Large intestine (tissue), 3 donors: ENCODE measurements at regions not wholly inside any gene's neighbourhood (a gene's known extent, or its start where the extent isn't known, plus 50 kb on each side); places are given as distances from the start of the nearest gene placed in this dataset.

Experiments used
- DNase-seq, 2 donors: peaks; one replicate each; pipeline versions ENCODE4 v3.0.0 to v3.0.0-alpha.2; 2013
- H3K27ac ChIP-seq: one replicate; pipeline ENCODE4 v1.5.1; 2013; ENCODE audit warnings: low read length
- H3K27me3 ChIP-seq: 2 replicates; pipeline ENCODE4 v1.6.1; 2013; ENCODE audit warnings: low read length; ENCODE audit not compliant: control insufficient read depth, insufficient read depth
- H3K36me3 ChIP-seq: 2 replicates; pipeline ENCODE4 v1.6.1; 2013; ENCODE audit warnings: low read length; ENCODE audit not compliant: control insufficient read depth, insufficient read depth
- H3K4me1 ChIP-seq: one replicate; pipeline ENCODE4 v1.6.1; 2013; ENCODE audit warnings: low read length; ENCODE audit not compliant: control insufficient read depth, insufficient read depth
- H3K4me3 ChIP-seq: one replicate; pipeline ENCODE4 v1.5.1; 2013; ENCODE audit warnings: low read length
- H3K9me3 ChIP-seq: one replicate; pipeline ENCODE4 v1.6.1; 2013; ENCODE audit warnings: mild to moderate bottlenecking, low read depth, low read length, moderate library complexity; ENCODE audit not compliant: control insufficient read depth
- WGBS: methylation state at CpG from one replicate; pipeline ENCODE4 v1.1.5; 2013; ENCODE audit warnings: low lambda C conversion rate; ENCODE audit not compliant: insufficient coverage; 5-methylcytosine and 5-hydroxymethylcytosine counted together

- H3K27me3 ChIP-seq = no peaks in the 10 kb centered on the region
- no CpG with 5 or more reads among the region's 5 CpGs for WGBS
- no peaks in the 10 kb centered on the region for H3K36me3 ChIP-seq
- no peak overlapping the region for H3K27ac ChIP-seq
- DNase-seq = no peak
- no peak overlapping the region for H3K4me3 ChIP-seq
- no peaks in the 10 kb centered on the region for H3K4me1 ChIP-seq
- H3K9me3 ChIP-seq = no peaks in the 10 kb centered on the region
These were observed 129.5 kb upstream of the LNX1 start for GRCh38 chr4:53720776-53721175.

DNA sequence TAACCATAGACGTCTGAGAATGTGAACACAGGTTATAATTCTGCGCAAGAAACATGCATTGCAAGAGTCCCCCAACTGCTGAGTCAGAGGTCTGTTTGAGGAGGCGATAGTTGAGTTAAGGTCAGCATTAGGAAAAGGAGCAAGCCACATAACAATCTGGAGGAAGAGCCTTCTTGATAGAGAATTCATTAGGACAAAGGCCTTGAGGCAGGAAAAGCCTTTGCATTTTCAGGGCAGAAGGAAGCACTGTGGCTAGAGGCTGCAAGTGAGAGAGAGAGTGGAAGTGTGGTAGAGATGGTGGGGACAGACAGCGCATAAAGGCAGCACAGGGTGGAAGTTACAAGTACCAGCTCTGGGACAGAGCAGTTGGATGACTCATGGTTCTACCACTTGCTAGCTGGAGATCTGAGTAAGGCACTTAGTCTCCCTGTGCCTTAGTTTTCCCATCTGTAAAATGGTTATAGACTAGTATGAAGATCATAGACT, 125.8 kb upstream of the LNX1 start:
- no peak for DNase-seq
- Histone ChIP-seq H3K27ac (no peak overlapping the region), H3K4me3 (no peak overlapping the region), H3K27me3 (no peaks in the 10 kb centered on the region), H3K4me1 (no peaks in the 10 kb centered on the region), H3K36me3 (no peaks in the 10 kb centered on the region), H3K9me3 (no peaks in the 10 kb centered on the region)
- 92% methylated on average over 2 of the region's 4 CpGs for WGBS

DNA sequence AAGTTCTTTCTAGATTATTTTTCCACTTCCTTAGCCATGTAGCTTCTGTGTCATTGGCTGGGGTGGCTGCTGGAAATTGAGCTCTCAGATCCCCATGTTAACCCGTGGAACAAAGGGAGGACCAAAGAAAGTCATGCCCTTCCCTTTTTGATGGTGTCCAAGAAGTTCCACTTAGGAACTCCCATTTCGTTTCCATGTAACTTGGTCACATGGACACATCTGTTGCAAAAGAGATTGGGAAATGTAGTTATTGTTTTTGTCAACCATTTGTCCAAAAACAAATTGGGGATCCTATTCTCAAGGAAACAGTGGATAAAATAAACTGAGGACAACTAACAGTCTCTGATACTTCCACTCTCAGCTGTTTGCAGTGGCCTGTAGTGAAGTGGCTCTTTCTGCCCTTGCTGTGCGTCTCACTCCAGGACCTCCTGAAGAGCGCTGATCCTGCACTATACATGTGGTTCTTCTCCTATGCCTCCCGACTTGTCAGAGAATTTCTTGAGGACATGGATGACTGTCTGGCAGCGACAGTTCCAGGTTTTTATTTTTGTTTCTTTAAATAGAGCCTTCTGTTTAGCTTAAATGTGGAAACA, 125.3 kb upstream of the LNX1 start:
- DNase-seq = no peak
- H3K27me3 ChIP-seq = no peaks in the 10 kb centered on the region
- H3K4me1 ChIP-seq = no peaks in the 10 kb centered on the region
- H3K4me3 ChIP-seq = no peak overlapping the region
- no peaks in the 10 kb centered on the region for H3K9me3 ChIP-seq
- no CpG with 5 or more reads among the region's 6 CpGs for WGBS
- H3K27ac ChIP-seq = no peak overlapping the region
- H3K36me3 ChIP-seq = no peaks in the 10 kb centered on the region

GRCh38 chr4:53716011-53716410, 124.7 kb upstream of the LNX1 start:
- Histone ChIP-seq H3K9me3 (no peaks in the 10 kb centered on the region), H3K27ac (no peak overlapping the region), H3K27me3 (no peaks in the 10 kb centered on the region), H3K4me3 (no peak overlapping the region), H3K4me1 (no peaks in the 10 kb centered on the region), H3K36me3 (no peaks in the 10 kb centered on the region)
- no peak for DNase-seq

- no peaks in the 10 kb centered on the region for H3K4me1 ChIP-seq
- DNase-seq = no peak
- H3K27me3 ChIP-seq = no peaks in the 10 kb centered on the region
- 91% methylated on average over 4 of the region's 6 CpGs for WGBS
- no peak overlapping the region for H3K4me3 ChIP-seq
- H3K27ac ChIP-seq = no peak overlapping the region
- H3K36me3 ChIP-seq = no peaks in the 10 kb centered on the region
- H3K9me3 ChIP-seq = no peaks in the 10 kb centered on the region
These were observed 123.2 kb upstream of the LNX1 start for GRCh38 chr4:53714236-53715140.

DNA sequence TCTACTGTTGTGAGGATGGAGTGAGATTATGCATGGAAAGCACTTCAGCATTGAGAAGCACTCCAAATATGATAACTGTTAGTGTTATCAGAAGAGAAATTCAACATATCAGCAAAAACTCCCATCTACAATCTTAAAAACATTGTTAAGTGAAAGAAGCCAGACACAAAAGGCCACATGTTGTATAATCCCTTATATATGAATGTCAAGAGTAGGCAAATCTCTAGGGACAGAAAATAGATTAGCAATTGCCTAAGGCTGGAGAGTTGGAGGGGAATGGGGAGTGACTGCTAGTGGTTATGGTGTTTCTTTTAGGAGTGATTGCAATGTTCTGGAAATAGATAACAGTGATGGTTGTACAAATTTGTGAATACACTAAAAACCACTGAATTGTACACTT, 122.5 kb upstream of the LNX1 start:
- Histone ChIP-seq H3K27ac (no peak overlapping the region), H3K4me1 (no peaks in the 10 kb centered on the region), H3K27me3 (no peaks in the 10 kb centered on the region), H3K9me3 (no peaks in the 10 kb centered on the region), H3K36me3 (no peaks in the 10 kb centered on the region), H3K4me3 (no peak overlapping the region)
- no peak for DNase-seq

DNA sequence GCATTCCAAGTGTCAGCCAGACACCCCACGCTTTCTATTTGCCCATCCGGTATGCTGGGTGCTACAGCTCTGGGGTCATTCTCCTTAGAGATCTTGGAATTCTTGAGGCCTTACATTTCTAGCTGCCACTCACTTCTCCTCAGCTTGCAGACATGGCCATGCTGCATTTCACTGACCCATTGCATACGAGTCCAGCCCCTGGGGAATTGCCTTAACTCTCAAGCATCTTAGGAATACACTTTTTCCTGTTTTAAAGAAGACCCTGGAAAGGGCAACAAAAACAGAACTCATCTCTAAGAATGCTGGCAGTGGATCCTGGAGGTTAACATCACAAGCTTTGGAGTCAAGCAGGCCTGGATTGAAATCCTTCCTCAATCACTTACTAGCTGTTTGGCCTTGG, 122.0 kb upstream of the LNX1 start:
- Histone ChIP-seq H3K4me3 (no peak overlapping the region), H3K36me3 (no peaks in the 10 kb centered on the region), H3K4me1 (no peaks in the 10 kb centered on the region), H3K9me3 (no peaks in the 10 kb centered on the region), H3K27ac (no peak overlapping the region), H3K27me3 (no peaks in the 10 kb centered on the region)
- 100% methylated on average over 1 of the region's 3 CpGs for WGBS
- no peak for DNase-seq

GRCh38 chr4:53712408-53713020, 121.2 kb upstream of the LNX1 start:
- Histone ChIP-seq H3K4me3 (no peak overlapping the region), H3K27ac (no peak overlapping the region), H3K36me3 (no peaks in the 10 kb centered on the region), H3K4me1 (no peaks in the 10 kb centered on the region), H3K9me3 (no peaks in the 10 kb centered on the region), H3K27me3 (no peaks in the 10 kb centered on the region)
- WGBS = 60% methylated on average over 2 of the region's 8 CpGs
- no peak for DNase-seq

GRCh38 chr4:53711926-53712325, 120.6 kb upstream of the LNX1 start:
- H3K36me3 ChIP-seq = no peaks in the 10 kb centered on the region
- no peak for DNase-seq
- H3K4me1 ChIP-seq = no peaks in the 10 kb centered on the region
- no peaks in the 10 kb centered on the region for H3K9me3 ChIP-seq
- H3K27ac ChIP-seq = no peak overlapping the region
- H3K27me3 ChIP-seq = no peaks in the 10 kb centered on the region
- no peak overlapping the region for H3K4me3 ChIP-seq
- no CpG with 5 or more reads among the region's 2 CpGs for WGBS

DNA sequence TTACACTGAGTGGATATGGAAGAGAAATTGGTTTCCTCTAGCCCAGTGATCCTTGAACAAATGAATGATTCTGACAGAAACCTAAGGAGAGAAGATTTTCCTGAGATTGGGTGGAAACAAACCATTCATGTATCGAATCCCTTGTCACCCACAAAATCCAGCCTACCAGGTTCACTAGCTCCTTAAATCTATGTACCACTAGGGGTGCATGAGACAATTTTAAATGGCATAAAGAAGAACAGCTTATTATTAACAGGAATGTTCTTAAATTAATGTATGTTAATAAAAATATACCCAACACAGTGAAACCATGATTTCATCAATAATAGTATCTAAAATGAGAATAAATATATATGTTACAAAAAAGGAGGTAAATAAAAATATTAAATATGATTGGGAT, 118.4 kb upstream of the LNX1 start:
- no CpG with 5 or more reads among the region's 1 CpG for WGBS
- Histone ChIP-seq H3K36me3 (no peaks in the 10 kb centered on the region), H3K4me3 (no peak overlapping the region), H3K4me1 (no peaks in the 10 kb centered on the region), H3K9me3 (no peaks in the 10 kb centered on the region), H3K27me3 (no peaks in the 10 kb centered on the region), H3K27ac (no peak overlapping the region)
- DNase-seq = no peak
